ENCODE measurements at regions not wholly inside any gene's neighbourhood (a gene's known extent, or its start where the extent isn't known, plus 50 kb on each side); places are given as distances from the start of the nearest gene placed in this dataset.

DNA sequence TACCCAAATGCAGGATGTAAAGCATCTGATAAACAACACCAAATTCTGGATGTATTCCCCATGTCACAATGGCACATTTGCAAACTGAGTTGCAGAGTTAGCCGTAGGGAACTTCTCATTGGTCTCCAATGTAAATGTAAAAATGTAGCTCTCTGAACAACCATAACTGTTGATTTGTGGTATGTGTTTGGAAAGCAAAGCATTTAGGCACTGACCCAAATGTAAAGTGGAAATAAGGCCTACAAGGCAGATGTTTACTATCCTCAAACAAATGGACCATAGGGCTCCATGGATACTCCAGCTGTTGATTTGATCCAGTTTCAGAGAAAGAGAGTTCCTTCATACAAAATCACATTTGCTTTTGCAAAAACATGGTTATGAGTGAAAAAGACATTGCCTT, 223.0 kb upstream of the ELAC2 start:
- TF ChIP-seq SP1 (IDR thresholded peaks at IDR 0.05; ENCODE audit: low read depth, low read length) (no peak), GABPA (IDR thresholded peaks at IDR 0.05; ENCODE audit: borderline replicate concordance, insufficient read depth, low read length) (no peak), KDM5A (IDR thresholded peaks at IDR 0.05; ENCODE audit: low read length) (no peak), BACH1 (IDR thresholded peaks at IDR 0.05; ENCODE audit: low read length) (no peak), RAD21 (IDR thresholded peaks at IDR 0.05 in 1 of 2, conservative IDR thresholded peaks at IDR 0.05 in 1 of 2; ENCODE audit: low read depth in 2 of 2, low read length in 2 of 2) (no peak), ASH2L (IDR thresholded peaks at IDR 0.05; ENCODE audit: low read length) (no peak)
- TF ChIP-seq, protein P1, sequence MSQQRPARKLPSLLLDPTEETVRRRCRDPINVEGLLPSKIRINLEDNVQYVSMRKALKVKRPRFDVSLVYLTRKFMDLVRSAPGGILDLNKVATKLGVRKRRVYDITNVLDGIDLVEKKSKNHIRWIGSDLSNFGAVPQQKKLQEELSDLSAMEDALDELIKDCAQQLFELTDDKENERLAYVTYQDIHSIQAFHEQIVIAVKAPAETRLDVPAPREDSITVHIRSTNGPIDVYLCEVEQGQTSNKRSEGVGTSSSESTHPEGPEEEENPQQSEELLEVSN (IDR thresholded peaks at IDR 0.05), result no peak
- Histone ChIP-seq H3K23me2 (ENCODE audit: low read depth, low read length) (no peaks in the 10 kb centered on the region), H4K20me1 (replicated peaks in 1 of 2; ENCODE audit: control insufficient read depth in 1 of 2, insufficient read depth in 2 of 2, low read length in 2 of 2) (no peaks in the 10 kb centered on the region), H3K9ac (replicated peaks in 1 of 4; ENCODE audit: extremely low read depth in 1 of 4, low read depth in 3 of 4, low read length in 3 of 4) (no peak overlapping the region), H2BK20ac (ENCODE audit: low read length) (no peak overlapping the region), H3K56ac (replicated peaks; ENCODE audit: insufficient read length, low read depth, low read length) (no peak overlapping the region), H4K5ac (ENCODE audit: insufficient read length, low read depth, low read length) (no peak overlapping the region), H3K4me3 (ENCODE audit: extremely low read depth in 1 of 4, insufficient read depth in 2 of 4, low read depth in 3 of 4, low read length in 4 of 4) (no peak overlapping the region), H2BK120ac (replicated peaks; ENCODE audit: low read depth, low read length) (no peak overlapping the region), H4K8ac (ENCODE audit: extremely low read depth, insufficient read depth, low read length) (no peak overlapping the region), H4K91ac (replicated peaks; ENCODE audit: insufficient read length, low read length) (no peak overlapping the region), H2AFZ (ENCODE audit: low read length) (no peak overlapping the region), H3K79me1 (ENCODE audit: low read depth, low read length) (no peaks in the 10 kb centered on the region), H3K14ac (ENCODE audit: insufficient read length) (no peak overlapping the region), H2BK5ac (ENCODE audit: low read depth, low read length) (no peak overlapping the region), H3K9me3 (ENCODE audit: insufficient read depth in 2 of 2, low read depth in 1 of 2, low read length in 1 of 2) (no peaks in the 10 kb centered on the region), H2AK5ac (ENCODE audit: low read depth, low read length) (no peak overlapping the region), H3K4me1 (replicated peaks in 1 of 4; ENCODE audit: control insufficient read depth in 3 of 4, insufficient read depth in 4 of 4, low read length in 3 of 4) (no peaks in the 10 kb centered on the region), H3K18ac (ENCODE audit: extremely low read depth, low read length) (no peak overlapping the region), H3K23ac (ENCODE audit: insufficient read length) (no peak overlapping the region), H3K36me3 (ENCODE audit: control insufficient read depth in 2 of 4, insufficient read depth in 4 of 4, low read length in 3 of 4) (no peaks in the 10 kb centered on the region), H3K27ac (ENCODE audit: low read depth, low read length) (no peak overlapping the region), H3K4ac (replicated peaks; ENCODE audit: insufficient read length, low read depth, low read length) (no peak overlapping the region), H3K27me3 (replicated peaks in 1 of 4; ENCODE audit: control insufficient read depth in 3 of 4, extremely low read depth in 1 of 4, insufficient read depth in 3 of 4, low read length in 3 of 4) (no peaks in the 10 kb centered on the region), H2BK12ac (ENCODE audit: low read depth, low read length) (no peak overlapping the region), H2BK15ac (ENCODE audit: low read length) (no peak overlapping the region), H3K79me2 (ENCODE audit: control insufficient read depth in 1 of 2, insufficient read depth in 2 of 2, low read length in 2 of 2) (no peaks in the 10 kb centered on the region), H3K4me2 (ENCODE audit: insufficient read depth in 1 of 2, low read depth in 2 of 2, low read length in 2 of 2) (no peak overlapping the region)
- no peak for DNase-seq (ENCODE audit: low read depth in 1 of 2, low spot score in 2 of 2)
- 100% methylated on average over 1 of the region's 1 CpG; no CpG with 5 or more reads in 1 of the 2 experiments for WGBS, 2 experiments (ENCODE audit: extremely low coverage in 1 of 2, insufficient coverage in 1 of 2, insufficient read length in 1 of 2, insufficient replicate concordance in 2 of 2, low coverage in 1 of 2, low lambda C conversion rate in 2 of 2, missing lambda C conversion rate in 1 of 2)
- CTCF ChIA-PET (ENCODE audit: partially characterized antibody), result interaction anchor here (2.8 kb wide), 1 partner anchor 211 kb away, joined by 7 read pairs; no protein-coding TSS in a partner anchor
- no peak for FAIRE-seq
- POLR2A ChIA-PET (ENCODE audit: partially characterized antibody), result interaction anchor here (0.5 kb wide), 1 partner anchor 55 kb away, joined by 3 read pairs; no protein-coding TSS in a partner anchor
